H9 (cell line): ENCODE measurements at regions not wholly inside any gene's neighbourhood (a gene's known extent, or its start where the extent isn't known, plus 50 kb on each side); places are given as distances from the start of the nearest gene placed in this dataset.
A peak's percentile ranks its signal among the peaks of the same experiment; 100 is the strongest.

Experiments
- DNase-seq: peaks from one replicate; pipeline ENCODE4 v3.0.0-alpha.2; 2017
- H2AFZ ChIP-seq: one replicate; pipeline ENCODE4 v1.6.1; 2013; ENCODE audit warnings: mild to moderate bottlenecking, low read length, control low read depth, moderate library complexity
- H2AK5ac ChIP-seq: 2 replicates; pipeline ENCODE4 v1.6.1; 2013; ENCODE audit warnings: low read length, control low read depth, mixed read lengths; ENCODE audit not compliant: insufficient read length
- H2BK120ac ChIP-seq: one replicate; pipeline ENCODE4 v1.6.1; 2013; ENCODE audit warnings: low read depth, mild to moderate bottlenecking, low read length, control low read depth, inconsistent platforms; ENCODE audit not compliant: poor library complexity, severe bottlenecking
- H2BK12ac ChIP-seq: 2 replicates; pipeline ENCODE4 v1.6.1; 2013; ENCODE audit warnings: low read length, control low read depth, mixed read lengths, low read depth; ENCODE audit not compliant: insufficient read length
- H2BK15ac ChIP-seq: 2 replicates; pipeline ENCODE4 v1.6.1; 2013; ENCODE audit warnings: low read depth, low read length, control low read depth
- H2BK20ac ChIP-seq: one replicate; pipeline ENCODE4 v1.6.1; 2013; ENCODE audit warnings: low read depth, mild to moderate bottlenecking, low read length, control low read depth, inconsistent platforms; ENCODE audit not compliant: poor library complexity, severe bottlenecking
- H2BK5ac ChIP-seq: 2 replicates; pipeline ENCODE4 v1.6.1; 2013; ENCODE audit warnings: low read length, control low read depth, mixed read lengths; ENCODE audit not compliant: insufficient read length
- H3K14ac ChIP-seq: 2 replicates; pipeline ENCODE4 v1.6.1; 2013; ENCODE audit warnings: low read length, control low read depth; ENCODE audit not compliant: insufficient read depth
- H3K18ac ChIP-seq: 2 replicates; pipeline ENCODE4 v1.6.1; 2013; ENCODE audit warnings: low read depth, mild to moderate bottlenecking, mixed read lengths, low read length, control low read depth; ENCODE audit not compliant: insufficient read length
- H3K23ac ChIP-seq: 2 replicates; pipeline ENCODE4 v1.6.1; 2013; ENCODE audit warnings: low read length, control low read depth, mixed read lengths, low read depth; ENCODE audit not compliant: insufficient read length
- H3K23me2 ChIP-seq: 2 replicates; pipeline ENCODE4 v1.6.1; 2013; ENCODE audit warnings: low read depth, mild to moderate bottlenecking, mixed read lengths, low read length, control low read depth; ENCODE audit not compliant: insufficient read length, poor library complexity, severe bottlenecking
- H3K27ac ChIP-seq: 2 replicates; pipeline ENCODE4 v1.5.1; 2013; ENCODE audit warnings: low read length, control low read depth, mixed read lengths, low read depth; ENCODE audit not compliant: insufficient read length
- H3K27me3 ChIP-seq: 2 replicates; pipeline ENCODE4 v1.6.1; 2013; ENCODE audit warnings: low read length, control low read depth, inconsistent platforms; ENCODE audit not compliant: insufficient read depth
- H3K4ac ChIP-seq: 2 replicates; pipeline ENCODE4 v1.6.1; 2013; ENCODE audit warnings: low read depth, mild to moderate bottlenecking, control low read depth, inconsistent platforms, low read length, moderate library complexity
- H3K4me1 ChIP-seq: 2 replicates; pipeline ENCODE4 v1.6.1; 2013; ENCODE audit warnings: low read length, control low read depth, inconsistent platforms; ENCODE audit not compliant: insufficient read depth
- H3K4me2 ChIP-seq: 2 replicates; pipeline ENCODE4 v1.6.1; 2013; ENCODE audit warnings: low read length, control low read depth, mixed read lengths; ENCODE audit not compliant: insufficient read length, insufficient read depth
- H3K56ac ChIP-seq: 2 replicates; pipeline ENCODE4 v1.6.1; 2013; ENCODE audit warnings: low read depth, mild to moderate bottlenecking, mixed read lengths, low read length, control low read depth; ENCODE audit not compliant: insufficient read length
- H3K79me1 ChIP-seq: 2 replicates; pipeline ENCODE4 v1.6.1; 2013; ENCODE audit warnings: low read depth, mild to moderate bottlenecking, moderate library complexity, low read length, control low read depth, inconsistent platforms; ENCODE audit not compliant: insufficient read depth, poor library complexity, severe bottlenecking
- H3K79me2 ChIP-seq: 2 replicates; pipeline ENCODE4 v1.6.1; 2013; ENCODE audit warnings: low read length, control low read depth, inconsistent platforms; ENCODE audit not compliant: insufficient read depth
- H3K9ac ChIP-seq: 2 replicates; pipeline ENCODE4 v1.6.1; 2013; ENCODE audit warnings: low read length, control low read depth, mixed read lengths; ENCODE audit not compliant: insufficient read length; ENCODE audit errors: extremely low read depth
- H3K9me3 ChIP-seq: one replicate; pipeline ENCODE4 v1.6.1; 2013; ENCODE audit warnings: low read depth, low read length, inconsistent platforms; ENCODE audit not compliant: control insufficient read depth
- H3T11ph ChIP-seq: one replicate; pipeline ENCODE4 v1.6.1; 2013; ENCODE audit warnings: mild to moderate bottlenecking, low read length, control low read depth, inconsistent platforms
- H4K20me1 ChIP-seq: one replicate; pipeline ENCODE4 v1.6.1; 2013; ENCODE audit not compliant: control insufficient read depth, insufficient read length, insufficient read depth
- H4K5ac ChIP-seq: 2 replicates; pipeline ENCODE4 v1.6.1; 2013; ENCODE audit warnings: low read depth, mild to moderate bottlenecking, mixed read lengths, low read length, control low read depth; ENCODE audit not compliant: insufficient read length
- H4K8ac ChIP-seq: replicated peaks from 2 replicates; pipeline ENCODE4 v1.6.1; 2013; ENCODE audit warnings: low read length, control low read depth, mixed read lengths, low read depth; ENCODE audit not compliant: insufficient read length
- H4K91ac ChIP-seq: 2 replicates; pipeline ENCODE4 v1.6.1; 2013; ENCODE audit warnings: low read depth, mild to moderate bottlenecking, moderate library complexity, mixed read lengths, low read length, control low read depth; ENCODE audit not compliant: insufficient read length
- H3K27ac Mint-ChIP-seq, 3 experiments: 2 replicates in 2 of 3; 3 replicates in 1 of 3; pipeline ENCODE4 v1.8.0; 2020 to 2021; ENCODE audit warnings: mixed read lengths in 3 of 3, mild to moderate bottlenecking in 1 of 3, moderate library complexity in 1 of 3
- H3K27me3 Mint-ChIP-seq: 2 replicates; pipeline ENCODE4 v1.8.0; 2021; ENCODE audit warnings: low read depth, mild to moderate bottlenecking, moderate library complexity, mixed read lengths
- H3K36me3 Mint-ChIP-seq, 3 experiments: 2 replicates in 2 of 3; 3 replicates in 1 of 3; pipeline ENCODE4 v1.8.0; 2020 to 2021; ENCODE audit warnings: low read depth in 3 of 3, mixed read lengths in 3 of 3; ENCODE audit not compliant: insufficient read depth in 1 of 3
- H3K4me1 Mint-ChIP-seq, 2 experiments: 2 replicates each; pipeline ENCODE4 v1.8.0; 2020; ENCODE audit warnings: mixed read lengths in 2 of 2
- H3K4me3 Mint-ChIP-seq, 2 experiments: 2 replicates in 1 of 2; 3 replicates in 1 of 2; pipeline ENCODE4 v1.8.0; 2020 to 2021; ENCODE audit warnings: mild to moderate bottlenecking in 2 of 2, mixed read lengths in 2 of 2, moderate library complexity in 1 of 2
- H3K9me3 Mint-ChIP-seq, 2 experiments: 2 replicates in 1 of 2; 3 replicates in 1 of 2; pipeline ENCODE4 v1.8.0; 2020; ENCODE audit warnings: mild to moderate bottlenecking in 2 of 2, mixed read lengths in 2 of 2, moderate library complexity in 1 of 2
- CTCF ChIP-seq: fragments of 200-600 bp; sonication (generic); conservative IDR thresholded peaks from 3 replicates; pipeline ENCODE4 v1.8.0; 2021; ENCODE audit warnings: antibody characterized with exemption, mild to moderate bottlenecking
- WGBS: extraction: QIAGEN DNeasy Blood & Tissue Kit; methylation state at CpG from one replicate; pipeline ENCODE4 v1.1.7; 2013; ENCODE audit warnings: missing lambda C conversion rate, low lambda C conversion rate, mixed read lengths; ENCODE audit not compliant: insufficient read length; ENCODE audit errors: extremely low coverage; 5-methylcytosine and 5-hydroxymethylcytosine counted together

GRCh38 chr12:108021141-108021540, 107.9 kb upstream of the WSCD2 start:
- Histone ChIP-seq H3K9me3 (no peaks in the 10 kb centered on the region), H3K79me2 (no peaks in the 10 kb centered on the region), H3K23ac (no peak overlapping the region), H4K91ac (no peak overlapping the region), H2BK5ac (no peak overlapping the region), H2AFZ (no peak overlapping the region), H2BK120ac (no peak overlapping the region), H4K5ac (no peak overlapping the region), H4K20me1 (no peaks in the 10 kb centered on the region), H3K56ac (no peak overlapping the region), H3K4me2 (no peak overlapping the region), H4K8ac (no peak overlapping the region), H3K4ac (no peak overlapping the region), H2BK15ac (no peak overlapping the region), H3K79me1 (no peaks in the 10 kb centered on the region), H3K27me3 (no peaks in the 10 kb centered on the region), H3T11ph (no peak overlapping the region), H3K18ac (no peak overlapping the region), H3K23me2 (no peaks in the 10 kb centered on the region), H2BK20ac (no peak overlapping the region), H2AK5ac (no peak overlapping the region), H3K9ac (no peak overlapping the region), H3K27ac (no peak overlapping the region), H2BK12ac (no peak overlapping the region), H3K4me1 (no peaks in the 10 kb centered on the region), H3K14ac (no peak overlapping the region)
- no peak overlapping the region for H3K27ac Mint-ChIP-seq
- H3K27me3 Mint-ChIP-seq, result peaks cover 39% of the 10 kb centered on the region
- no peaks in the 10 kb centered on the region for H3K36me3 Mint-ChIP-seq
- H3K4me3 Mint-ChIP-seq, result no peak overlapping the region
- H3K4me1 Mint-ChIP-seq, result no peaks in the 10 kb centered on the region
- no CpG with 5 or more reads among the region's 1 CpG for WGBS
- no peaks in the 10 kb centered on the region for H3K9me3 Mint-ChIP-seq
- no peak for TF ChIP-seq CTCF
- DNase-seq, result peak; percentile 8
